Endothelial cell of umbilical vein (primary cell): ENCODE measurements at regions not wholly inside any gene's neighbourhood (a gene's known extent, or its start where the extent isn't known, plus 50 kb on each side); places are given as distances from the start of the nearest gene placed in this dataset.

Source experiments
- BruUV-seq: library from RNA; stranded (reverse); fragments of 400-500 nt; replicated peaks from 2 replicates; lab custom pipeline; 2021; lab: Mats Ljungman, UMichigan
- CTCF ChIA-PET: fragments of 300-600, 350-600 bp; sonication (Branson Sonifier 250); formaldehyde crosslinking; loops from one replicate; lab custom pipeline; 2021; ENCODE audit warnings: antibody characterized with exemption, inconsistent platforms; lab: Charles Lee
- POLR2A ChIA-PET: fragments of 300-600, 350-600 bp; sonication (Branson Sonifier 250); formaldehyde crosslinking; loops from one replicate; lab custom pipeline; 2021; ENCODE audit warnings: antibody characterized with exemption, inconsistent platforms; lab: Charles Lee
- DNase-seq: peaks from one replicate; pipeline ENCODE4 v3.0.0-alpha.2; 2011; ENCODE audit warnings: low read depth, low spot score
- FAIRE-seq: peaks from 2 replicates; lab custom pipeline; 2011; peaks lifted over from hg19 to GRCh38; lab: Jason Lieb, UNC
- H2AFZ ChIP-seq: 2 replicates; pipeline ENCODE4 v1.6.0; 2012; ENCODE audit warnings: low read depth, low read length, control low read depth, inconsistent platforms
- H3K27ac ChIP-seq: 2 replicates; pipeline ENCODE4 v1.5.1; 2011; ENCODE audit warnings: low read depth, mild to moderate bottlenecking, control low read depth, low read length, moderate library complexity; ENCODE audit not compliant: insufficient read depth
- H3K27me3 ChIP-seq, 2 experiments: 2 replicates each; pipeline versions ENCODE4 v1.6.0 to v1.6.1; 2011; ENCODE audit warnings: low read length in 2 of 2, mixed read lengths in 1 of 2; ENCODE audit not compliant: control insufficient read depth in 2 of 2, insufficient read depth in 2 of 2
- H3K36me3 ChIP-seq, 2 experiments: 2 replicates in 1 of 2; 3 replicates in 1 of 2; pipeline ENCODE4 v1.5.1; 2011; ENCODE audit warnings: low read length in 2 of 2, mild to moderate bottlenecking in 1 of 2, moderate library complexity in 1 of 2; ENCODE audit not compliant: control insufficient read depth in 2 of 2, insufficient read depth in 2 of 2; ENCODE audit errors: extremely low read depth in 1 of 2
- H3K4me1 ChIP-seq: 3 replicates; pipeline ENCODE4 v1.5.1; 2011; ENCODE audit warnings: mild to moderate bottlenecking, low read length; ENCODE audit not compliant: control insufficient read depth, insufficient read depth; ENCODE audit errors: extremely low read depth
- H3K4me2 ChIP-seq: 2 replicates; pipeline ENCODE4 v1.6.1; 2011; ENCODE audit warnings: low read length, control low read depth, mixed read lengths; ENCODE audit not compliant: insufficient read depth
- H3K4me3 ChIP-seq, 3 experiments: fragments of 200-600 bp in 1 of 3; sonication (generic), shearing (Covaris generic) in 1 of 3; replicated peaks in 1 of 3; 2 replicates each; pipeline ENCODE4 v1.5.1; 2011 to 2016; ENCODE audit warnings: control low read depth in 3 of 3, low read length in 3 of 3, mild to moderate bottlenecking in 2 of 3, inconsistent platforms in 1 of 3, low read depth in 1 of 3, moderate library complexity in 1 of 3; ENCODE audit not compliant: insufficient read depth in 1 of 3
- H3K79me2 ChIP-seq: 2 replicates; pipeline ENCODE4 v1.6.0; 2012; ENCODE audit warnings: low read length, inconsistent platforms; ENCODE audit not compliant: control insufficient read depth, insufficient read depth
- H3K9ac ChIP-seq: replicated peaks from 2 replicates; pipeline ENCODE3; 2011; ENCODE audit warnings: low read length, control low read depth; ENCODE audit not compliant: insufficient read depth; ENCODE audit errors: extremely low read depth
- H3K9me1 ChIP-seq: replicated peaks from 3 replicates; pipeline ENCODE4 v1.6.0; 2011; ENCODE audit warnings: mild to moderate bottlenecking, low read length; ENCODE audit not compliant: control insufficient read depth, insufficient read depth; ENCODE audit errors: extremely low read depth
- H3K9me3 ChIP-seq: replicated peaks from 2 replicates; pipeline ENCODE4 v1.5.1; 2012; ENCODE audit warnings: low read length, inconsistent platforms; ENCODE audit not compliant: control insufficient read depth, insufficient read depth
- H4K20me1 ChIP-seq: replicated peaks from 2 replicates; pipeline ENCODE3; 2011; ENCODE audit warnings: mild to moderate bottlenecking, low read length; ENCODE audit not compliant: control insufficient read depth, insufficient read depth; ENCODE audit errors: extremely low read depth
- EZH2 ChIP-seq: IDR thresholded peaks from 2 replicates; pipeline ENCODE4 v1.6.1; 2012; ENCODE audit warnings: borderline replicate concordance, low read depth, mild to moderate bottlenecking, moderate library complexity, low read length, inconsistent platforms; ENCODE audit not compliant: severe bottlenecking
- FOS ChIP-seq: IDR thresholded peaks from 2 replicates; pipeline ENCODE4 v1.6.1; 2011; ENCODE audit warnings: mild to moderate bottlenecking, low read length, moderate library complexity, borderline replicate concordance; ENCODE audit not compliant: insufficient read depth
- MYC ChIP-seq: IDR thresholded peaks from one replicate; pipeline ENCODE4 v1.6.1; 2011; ENCODE audit warnings: mild to moderate bottlenecking, low read depth, low read length
- dilution Hi-C: fragments of 300-500 bp; cut with MboI; formaldehyde crosslinking; loops from one replicate; pipeline ENCODE4 v1.15.0; 2019; ENCODE audit warnings: low sequenced_read_pairs; ENCODE audit not compliant: extremely low pct_ligation_motif_present
- intact Hi-C: fragments of 100-400 bp; cut with micrococcal nuclease; formaldehyde crosslinking; loops from one replicate; pipeline ENCODE4 v1.10.0; 2022
- TF ChIP-seq, protein P1 (sequence below), 2 donors: IDR thresholded peaks; 1 replicate in 1 of 2; 2 replicates in 1 of 2; pipeline ENCODE4 v1.5.1; 2011; ENCODE audit warnings: low read length in 2 of 2, mild to moderate bottlenecking in 2 of 2, moderate library complexity in 2 of 2, control low read depth in 1 of 2, inconsistent platforms in 1 of 2, low read depth in 1 of 2; ENCODE audit not compliant: insufficient read depth in 1 of 2; ENCODE audit errors: extremely low read depth in 1 of 2

DNA sequence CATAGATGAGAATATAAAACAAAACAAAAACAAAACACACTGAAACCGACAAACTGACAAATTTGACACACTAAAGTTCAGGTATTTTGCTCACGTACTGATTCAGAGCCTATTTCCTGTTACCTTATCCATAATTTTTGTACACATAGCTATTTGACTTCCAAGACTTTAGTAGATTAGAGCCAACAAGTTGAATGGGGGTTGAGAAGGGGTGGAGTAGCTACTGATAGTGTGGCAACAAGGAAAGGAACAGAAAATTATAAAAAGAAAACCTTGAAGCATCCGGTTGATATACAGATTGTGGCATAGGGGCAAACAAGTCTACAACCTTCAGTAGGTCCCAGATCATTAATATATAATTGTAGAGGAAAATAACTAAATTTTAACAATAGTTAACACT, 92.3 kb upstream of the RASGEF1B start:
- no peak overlapping the region for H3K4me2 ChIP-seq
- DNase-seq (no peak), FAIRE-seq (no peak)
- no peaks in the 10 kb centered on the region for H4K20me1 ChIP-seq
- no TSS peak for BruUV-seq
- no peaks in the 10 kb centered on the region for H3K9me3 ChIP-seq
- no peak overlapping the region for H3K9ac ChIP-seq
- no peaks in the 10 kb centered on the region for H3K27me3 ChIP-seq
- CTCF ChIA-PET, result interaction anchor here (1.0 kb wide), 1 partner anchor 21 kb away, joined by 3 read pairs; no protein-coding TSS in a partner anchor
- dilution Hi-C loops (no loop called here), intact Hi-C loops (no loop called here)
- H2AFZ ChIP-seq, result no peak overlapping the region
- H3K4me1 ChIP-seq, result no peaks in the 10 kb centered on the region
- no peaks in the 10 kb centered on the region for H3K79me2 ChIP-seq
- H3K36me3 ChIP-seq, result no peaks in the 10 kb centered on the region
- H3K27ac ChIP-seq, result no peak overlapping the region
- no peaks in the 10 kb centered on the region for H3K9me1 ChIP-seq
- POLR2A ChIA-PET, result no interaction called here
- H3K4me3 ChIP-seq, result no peak overlapping the region
- no peak for TF ChIP-seq MYC

DNA sequence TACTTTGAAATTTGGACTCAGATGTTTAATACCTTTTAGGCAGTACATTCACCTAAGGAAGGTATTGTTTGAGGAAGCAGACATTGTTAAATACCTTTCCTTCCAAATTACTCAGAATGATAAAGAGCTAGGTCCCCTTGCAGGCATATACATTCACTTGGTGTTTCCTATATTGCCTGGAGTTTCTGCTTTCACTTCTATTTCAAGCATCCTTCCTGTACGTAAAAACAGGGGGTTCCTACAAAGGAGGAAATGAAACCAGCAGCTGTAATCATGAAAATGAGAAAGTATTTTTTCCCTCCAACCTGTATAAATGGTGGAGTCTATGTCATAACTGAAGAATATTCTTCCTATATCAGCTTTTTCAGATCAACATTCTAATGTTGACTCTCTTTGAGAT, 90.4 kb upstream of the RASGEF1B start:
- BruUV-seq, result no TSS peak
- H4K20me1 ChIP-seq, result no peaks in the 10 kb centered on the region
- no peaks in the 10 kb centered on the region for H3K9me1 ChIP-seq
- no peak overlapping the region for H3K4me2 ChIP-seq
- no peaks in the 10 kb centered on the region for H3K36me3 ChIP-seq
- no peaks in the 10 kb centered on the region for H3K4me1 ChIP-seq
- TF ChIP-seq, protein P1, sequence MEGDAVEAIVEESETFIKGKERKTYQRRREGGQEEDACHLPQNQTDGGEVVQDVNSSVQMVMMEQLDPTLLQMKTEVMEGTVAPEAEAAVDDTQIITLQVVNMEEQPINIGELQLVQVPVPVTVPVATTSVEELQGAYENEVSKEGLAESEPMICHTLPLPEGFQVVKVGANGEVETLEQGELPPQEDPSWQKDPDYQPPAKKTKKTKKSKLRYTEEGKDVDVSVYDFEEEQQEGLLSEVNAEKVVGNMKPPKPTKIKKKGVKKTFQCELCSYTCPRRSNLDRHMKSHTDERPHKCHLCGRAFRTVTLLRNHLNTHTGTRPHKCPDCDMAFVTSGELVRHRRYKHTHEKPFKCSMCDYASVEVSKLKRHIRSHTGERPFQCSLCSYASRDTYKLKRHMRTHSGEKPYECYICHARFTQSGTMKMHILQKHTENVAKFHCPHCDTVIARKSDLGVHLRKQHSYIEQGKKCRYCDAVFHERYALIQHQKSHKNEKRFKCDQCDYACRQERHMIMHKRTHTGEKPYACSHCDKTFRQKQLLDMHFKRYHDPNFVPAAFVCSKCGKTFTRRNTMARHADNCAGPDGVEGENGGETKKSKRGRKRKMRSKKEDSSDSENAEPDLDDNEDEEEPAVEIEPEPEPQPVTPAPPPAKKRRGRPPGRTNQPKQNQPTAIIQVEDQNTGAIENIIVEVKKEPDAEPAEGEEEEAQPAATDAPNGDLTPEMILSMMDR (IDR thresholded peaks at IDR 0.05; ENCODE audit: extremely low read depth in 1 of 2, insufficient read depth in 1 of 2, low read depth in 1 of 2, low read length in 2 of 2), result no peak
- no peak for TF ChIP-seq FOS
- TF ChIP-seq MYC, result no peak
- TF ChIP-seq EZH2, result no peak
- H3K9me3 ChIP-seq, result no peaks in the 10 kb centered on the region
- no peak overlapping the region for H2AFZ ChIP-seq
- dilution Hi-C loops (no loop called here), intact Hi-C loops (no loop called here)
- no peak overlapping the region for H3K9ac ChIP-seq
- no peak overlapping the region for H3K27ac ChIP-seq
- H3K4me3 ChIP-seq, result no peak overlapping the region
- no peak for DNase-seq
- H3K79me2 ChIP-seq, result no peaks in the 10 kb centered on the region
- CTCF ChIA-PET, result no interaction called here
- no peak for FAIRE-seq
- POLR2A ChIA-PET, result no interaction called here
- no peaks in the 10 kb centered on the region for H3K27me3 ChIP-seq
